ENCODE measurements at regions not wholly inside any gene's neighbourhood (a gene's known extent, or its start where the extent isn't known, plus 50 kb on each side); places are given as distances from the start of the nearest gene placed in this dataset.

DNA sequence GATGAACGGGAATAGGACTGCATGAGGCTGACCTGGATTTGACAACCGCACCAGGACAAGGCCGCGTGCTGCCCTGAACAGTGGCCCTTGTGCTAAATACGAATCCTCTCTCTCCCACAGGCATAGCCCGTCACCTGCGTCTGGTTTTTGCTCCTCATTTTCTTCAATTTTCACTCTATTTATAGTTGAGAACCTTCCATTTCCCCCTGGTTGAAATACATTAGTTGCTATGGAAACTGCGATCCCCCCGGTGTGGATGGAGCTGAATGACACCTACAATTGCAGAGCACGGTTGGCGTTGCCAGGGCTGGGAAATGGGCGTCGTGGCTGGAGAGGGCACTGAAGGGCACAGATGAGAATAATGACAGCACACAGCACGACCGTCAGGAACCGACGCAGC lies 158.6 kb upstream of the PITRM1 start:
- intact Hi-C loops (cut with DNase I) = no loop called here

DNA sequence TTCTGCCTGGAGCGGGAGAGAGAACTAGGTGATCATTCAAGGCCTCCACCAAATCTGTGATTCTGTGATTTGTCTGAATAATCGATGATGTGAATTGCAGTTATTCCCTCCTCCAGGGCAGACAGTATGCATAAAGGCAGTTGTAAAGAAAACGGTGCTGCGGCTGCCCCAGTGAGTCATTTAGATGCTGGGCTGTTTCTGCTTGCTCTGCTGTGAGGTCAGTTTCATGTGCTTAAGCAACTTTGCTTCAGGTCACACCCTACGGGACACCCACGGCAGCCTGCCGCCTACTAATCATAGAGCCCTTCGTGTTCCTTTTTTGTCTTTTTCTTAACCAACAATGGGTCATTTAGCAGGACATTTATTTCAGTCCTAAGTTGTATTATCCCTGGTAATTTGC lies 158.1 kb upstream of the PITRM1 start:
- H3K27me3 ChIP-seq = no peaks in the 10 kb centered on the region
- H3K4me3 ChIP-seq = no peak overlapping the region
- no peak for TF ChIP-seq POLR2A (IDR thresholded peaks at IDR 0.05)
- TF ChIP-seq, protein P1, sequence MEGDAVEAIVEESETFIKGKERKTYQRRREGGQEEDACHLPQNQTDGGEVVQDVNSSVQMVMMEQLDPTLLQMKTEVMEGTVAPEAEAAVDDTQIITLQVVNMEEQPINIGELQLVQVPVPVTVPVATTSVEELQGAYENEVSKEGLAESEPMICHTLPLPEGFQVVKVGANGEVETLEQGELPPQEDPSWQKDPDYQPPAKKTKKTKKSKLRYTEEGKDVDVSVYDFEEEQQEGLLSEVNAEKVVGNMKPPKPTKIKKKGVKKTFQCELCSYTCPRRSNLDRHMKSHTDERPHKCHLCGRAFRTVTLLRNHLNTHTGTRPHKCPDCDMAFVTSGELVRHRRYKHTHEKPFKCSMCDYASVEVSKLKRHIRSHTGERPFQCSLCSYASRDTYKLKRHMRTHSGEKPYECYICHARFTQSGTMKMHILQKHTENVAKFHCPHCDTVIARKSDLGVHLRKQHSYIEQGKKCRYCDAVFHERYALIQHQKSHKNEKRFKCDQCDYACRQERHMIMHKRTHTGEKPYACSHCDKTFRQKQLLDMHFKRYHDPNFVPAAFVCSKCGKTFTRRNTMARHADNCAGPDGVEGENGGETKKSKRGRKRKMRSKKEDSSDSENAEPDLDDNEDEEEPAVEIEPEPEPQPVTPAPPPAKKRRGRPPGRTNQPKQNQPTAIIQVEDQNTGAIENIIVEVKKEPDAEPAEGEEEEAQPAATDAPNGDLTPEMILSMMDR (IDR thresholded peaks at IDR 0.05) = no peak
- peak in 2 of 4 donors; percentile 35 to 54 for ATAC-seq
- 66% methylated on average over 6 of the region's 8 CpGs for WGBS (ENCODE audit: insufficient coverage, low coverage, low lambda C conversion rate, missing lambda C conversion rate)
- no peaks in the 10 kb centered on the region for H3K36me3 ChIP-seq
- no peak overlapping the region for H3K27ac ChIP-seq
- no peaks in the 10 kb centered on the region for H3K4me1 ChIP-seq
- DNase-seq = no peak
- intact Hi-C loops (cut with DNase I) = no loop called here
- no peaks in the 10 kb centered on the region for H3K9me3 ChIP-seq

More for the DNA sequence above, 158.6 kb upstream of the PITRM1 start:
- Histone ChIP-seq H3K4me3 (no peak overlapping the region), H3K27me3 (no peaks in the 10 kb centered on the region), H3K27ac (no peak overlapping the region), H3K4me1 (no peaks in the 10 kb centered on the region), H3K9me3 (no peaks in the 10 kb centered on the region), H3K36me3 (no peaks in the 10 kb centered on the region)
- no peak for DNase-seq
- no peak for ATAC-seq
- no peak for TF ChIP-seq POLR2A (IDR thresholded peaks at IDR 0.05)
- TF ChIP-seq, protein P1 (IDR thresholded peaks at IDR 0.05) = no peak
- 79% methylated on average over 12 of the region's 17 CpGs for WGBS (ENCODE audit: insufficient coverage, low coverage, low lambda C conversion rate, missing lambda C conversion rate)

GRCh38 chr10:3325954-3326750 lies 153.6 kb upstream of the PITRM1 start:
- no peaks in the 10 kb centered on the region for H3K4me1 ChIP-seq
- TF ChIP-seq, protein P1 (IDR thresholded peaks at IDR 0.05) = no peak
- TF ChIP-seq POLR2A (IDR thresholded peaks at IDR 0.05) = no peak
- H3K36me3 ChIP-seq = no peaks in the 10 kb centered on the region
- H3K9me3 ChIP-seq = no peaks in the 10 kb centered on the region
- H3K27ac ChIP-seq = no peak overlapping the region
- ATAC-seq = no peak
- WGBS (ENCODE audit: insufficient coverage, low coverage, low lambda C conversion rate, missing lambda C conversion rate) = 75% methylated on average over 7 of the region's 7 CpGs
- no peaks in the 10 kb centered on the region for H3K27me3 ChIP-seq
- DNase-seq = no peak
- intact Hi-C loops (cut with DNase I) = no loop called here
- no peak overlapping the region for H3K4me3 ChIP-seq

GRCh38 chr10:3324612-3325038 lies 152.0 kb upstream of the PITRM1 start:
- no peak for DNase-seq
- 42% methylated on average over 5 of the region's 8 CpGs for whole genome bisulfite sequencing (ENCODE audit: insufficient coverage, low coverage, low lambda C conversion rate, missing lambda C conversion rate)

More at GRCh38 chr10:3324612-3325038, 152.0 kb upstream of the PITRM1 start:
- no peaks in the 10 kb centered on the region for H3K9me3 ChIP-seq
- intact Hi-C loops (cut with DNase I) = no loop called here
- no peak for ATAC-seq
- H3K27ac ChIP-seq = no peak overlapping the region
- no peaks in the 10 kb centered on the region for H3K36me3 ChIP-seq
- no peaks in the 10 kb centered on the region for H3K27me3 ChIP-seq
- TF ChIP-seq, protein P1 (IDR thresholded peaks at IDR 0.05) = no peak
- no peak for TF ChIP-seq POLR2A (IDR thresholded peaks at IDR 0.05)
- H3K4me1 ChIP-seq = no peaks in the 10 kb centered on the region
- no peak overlapping the region for H3K4me3 ChIP-seq

Data from right lobe of liver (tissue), 6 donors.